NB4 (cell line): ENCODE measurements at regions not wholly inside any gene's neighbourhood (a gene's known extent, or its start where the extent isn't known, plus 50 kb on each side); places are given as distances from the start of the nearest gene placed in this dataset.

Experiments used
- DNase-seq: peaks from one replicate; pipeline ENCODE4 v3.0.0; 2010; ENCODE audit warnings: low read depth
- H3K4me3 ChIP-seq: one replicate; pipeline ENCODE4 v1.5.1; 2011; ENCODE audit warnings: mild to moderate bottlenecking, low read depth, low read length, moderate library complexity
- MYC ChIP-seq: IDR thresholded peaks from 2 replicates; pipeline ENCODE4 v1.6.1; 2011; ENCODE audit warnings: low read depth, low read length
- POLR2A ChIP-seq: IDR thresholded peaks from 2 replicates; pipeline ENCODE4 v1.6.1; 2011; ENCODE audit warnings: mild to moderate bottlenecking; ENCODE audit not compliant: insufficient read length; ENCODE audit errors: extremely low read depth
- TF ChIP-seq, protein P1 (sequence below): IDR thresholded peaks from one replicate; pipeline ENCODE4 v1.5.1; 2012; ENCODE audit warnings: low read depth, low read length
- TF ChIP-seq, protein P2 (sequence below): IDR thresholded peaks from 2 replicates; pipeline ENCODE4 v1.6.1; 2011; ENCODE audit warnings: low read depth, low read length

DNA sequence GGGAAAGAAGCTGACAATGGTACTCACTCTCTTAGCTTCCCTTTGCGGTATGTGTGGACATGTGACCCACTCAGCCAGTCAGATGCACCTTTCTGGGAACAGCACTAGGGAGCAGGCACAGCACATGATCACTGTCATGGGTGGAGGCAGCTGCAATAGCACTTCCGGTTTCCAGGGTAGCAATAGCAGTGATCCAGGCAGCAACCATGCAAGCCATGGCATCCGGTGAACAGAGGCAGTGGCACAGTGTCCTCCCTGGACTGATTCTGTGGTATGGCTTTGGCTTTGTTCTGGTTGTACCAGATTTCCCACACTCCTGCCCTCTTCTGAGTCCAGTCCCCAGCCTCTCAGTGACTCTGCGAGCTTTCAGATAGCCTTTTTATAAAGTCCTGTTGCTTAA lies 86.8 kb upstream of the NAMPT start:
- TF ChIP-seq, protein P1, sequence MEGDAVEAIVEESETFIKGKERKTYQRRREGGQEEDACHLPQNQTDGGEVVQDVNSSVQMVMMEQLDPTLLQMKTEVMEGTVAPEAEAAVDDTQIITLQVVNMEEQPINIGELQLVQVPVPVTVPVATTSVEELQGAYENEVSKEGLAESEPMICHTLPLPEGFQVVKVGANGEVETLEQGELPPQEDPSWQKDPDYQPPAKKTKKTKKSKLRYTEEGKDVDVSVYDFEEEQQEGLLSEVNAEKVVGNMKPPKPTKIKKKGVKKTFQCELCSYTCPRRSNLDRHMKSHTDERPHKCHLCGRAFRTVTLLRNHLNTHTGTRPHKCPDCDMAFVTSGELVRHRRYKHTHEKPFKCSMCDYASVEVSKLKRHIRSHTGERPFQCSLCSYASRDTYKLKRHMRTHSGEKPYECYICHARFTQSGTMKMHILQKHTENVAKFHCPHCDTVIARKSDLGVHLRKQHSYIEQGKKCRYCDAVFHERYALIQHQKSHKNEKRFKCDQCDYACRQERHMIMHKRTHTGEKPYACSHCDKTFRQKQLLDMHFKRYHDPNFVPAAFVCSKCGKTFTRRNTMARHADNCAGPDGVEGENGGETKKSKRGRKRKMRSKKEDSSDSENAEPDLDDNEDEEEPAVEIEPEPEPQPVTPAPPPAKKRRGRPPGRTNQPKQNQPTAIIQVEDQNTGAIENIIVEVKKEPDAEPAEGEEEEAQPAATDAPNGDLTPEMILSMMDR: no peak
- TF ChIP-seq MYC (no peak), POLR2A (no peak)
- TF ChIP-seq, protein P2, sequence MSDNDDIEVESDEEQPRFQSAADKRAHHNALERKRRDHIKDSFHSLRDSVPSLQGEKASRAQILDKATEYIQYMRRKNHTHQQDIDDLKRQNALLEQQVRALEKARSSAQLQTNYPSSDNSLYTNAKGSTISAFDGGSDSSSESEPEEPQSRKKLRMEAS: no peak
- DNase-seq: peak; percentile 20
- H3K4me3 ChIP-seq: no peak overlapping the region

DNA sequence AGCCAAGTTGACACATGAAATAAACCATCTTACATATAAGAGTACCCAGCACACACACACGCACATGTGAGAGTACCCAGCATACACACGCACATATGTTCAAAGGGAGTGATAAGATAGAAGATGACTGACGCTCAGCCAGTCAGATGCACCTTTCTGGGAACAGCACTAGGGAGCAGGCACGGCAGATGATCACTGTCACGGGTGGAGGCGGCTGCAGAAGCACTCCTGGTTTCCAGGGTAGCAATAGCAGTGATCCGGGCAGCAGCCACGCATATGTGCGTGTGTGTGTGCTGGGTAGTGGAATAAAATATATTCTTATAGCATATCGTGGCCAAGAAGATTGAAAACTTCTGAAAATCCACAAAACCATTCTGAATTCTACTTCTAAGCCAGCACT lies 85.8 kb upstream of the NAMPT start:
- no peak overlapping the region for H3K4me3 ChIP-seq
- DNase-seq: no peak
- TF ChIP-seq, protein P2: no peak
- no peak for TF ChIP-seq POLR2A
- TF ChIP-seq MYC: no peak
- TF ChIP-seq, protein P1: no peak

DNA sequence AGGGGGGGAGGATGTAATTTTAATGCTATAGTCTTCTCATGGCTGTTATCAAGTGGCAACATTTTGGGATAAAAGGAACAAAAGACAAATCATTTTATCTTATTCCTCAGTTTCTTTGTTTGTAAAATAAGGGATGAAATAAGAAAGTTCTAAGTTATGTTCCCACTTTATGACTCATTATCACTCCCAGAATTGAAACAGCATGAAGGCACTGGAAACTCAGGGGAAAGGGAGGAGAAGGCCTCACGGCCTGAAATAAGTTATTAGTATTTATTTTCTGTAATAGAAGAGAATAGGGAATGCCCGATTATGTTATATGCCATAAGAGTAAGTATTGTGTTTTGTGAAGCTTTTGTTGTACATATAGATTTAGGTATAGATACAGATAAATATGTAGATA lies 85.0 kb upstream of the NAMPT start:
- no peak overlapping the region for H3K4me3 ChIP-seq
- DNase-seq: no peak
- TF ChIP-seq, protein P1: no peak
- no peak for TF ChIP-seq POLR2A
- TF ChIP-seq, protein P2: no peak
- no peak for TF ChIP-seq MYC

DNA sequence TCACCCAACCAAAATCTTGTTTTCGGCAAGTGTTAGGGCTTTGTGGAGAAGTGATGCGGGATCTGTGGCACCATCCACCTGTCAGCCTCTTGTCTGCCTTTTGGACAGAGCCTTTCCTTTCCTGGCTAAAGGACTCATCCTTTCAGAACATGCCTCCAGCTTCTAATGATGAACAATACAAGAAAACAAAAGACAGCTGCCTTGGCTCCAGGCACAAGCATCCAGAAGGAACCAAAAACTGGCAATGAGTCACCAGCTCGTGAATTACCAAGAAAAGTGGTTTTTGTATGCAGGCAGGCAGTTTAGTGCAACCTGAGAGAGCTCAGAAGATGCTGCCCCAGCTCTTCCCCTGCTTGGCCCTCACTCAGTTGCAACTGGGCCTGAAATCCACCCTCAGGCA lies 84.6 kb upstream of the NAMPT start:
- DNase-seq: no peak
- TF ChIP-seq, protein P1: no peak
- TF ChIP-seq MYC (no peak), POLR2A (no peak)
- TF ChIP-seq, protein P2: no peak
- H3K4me3 ChIP-seq: no peak overlapping the region

DNA sequence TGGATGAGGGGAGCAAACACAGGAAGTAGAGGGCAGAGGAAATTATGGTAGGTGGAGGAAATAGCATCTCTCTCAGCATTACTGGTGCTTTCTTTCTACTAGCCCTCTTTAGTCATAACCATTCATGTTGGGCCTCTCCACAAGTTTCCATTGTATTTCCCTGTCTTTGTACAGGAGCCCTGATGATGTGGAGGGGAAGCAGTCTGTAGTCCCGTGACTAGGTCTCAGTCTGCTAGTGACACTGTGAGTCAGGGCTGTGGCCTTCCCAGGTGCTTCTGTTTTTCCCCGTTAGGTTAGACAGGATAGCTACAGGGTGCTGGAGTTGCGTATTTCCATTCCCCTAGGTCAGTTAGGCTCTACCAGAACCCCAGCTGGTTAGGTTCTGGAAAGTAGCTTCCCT lies 82.9 kb upstream of the NAMPT start:
- H3K4me3 ChIP-seq: no peak overlapping the region
- TF ChIP-seq, protein P2: no peak
- TF ChIP-seq POLR2A (no peak), MYC (no peak)
- TF ChIP-seq, protein P1: no peak

DNA sequence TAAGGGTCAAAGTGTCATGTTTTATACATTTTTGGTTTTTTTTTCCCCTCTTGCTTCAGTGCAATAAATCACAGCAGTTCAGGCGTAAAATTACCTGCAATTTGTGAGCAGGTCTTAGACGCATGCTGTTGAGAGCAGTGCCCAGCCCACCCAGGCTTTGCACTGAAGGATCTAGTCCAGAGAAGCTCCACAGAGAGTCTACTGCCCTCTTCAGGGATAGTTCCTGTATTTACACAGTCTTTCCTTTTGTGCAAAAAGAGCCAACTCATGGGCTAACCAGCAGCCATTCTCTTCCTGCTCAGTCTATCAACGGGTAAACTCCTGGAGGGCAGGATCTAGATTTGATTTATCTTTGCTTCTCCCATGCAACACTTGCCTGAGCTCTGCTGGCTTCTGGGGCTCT lies 82.2 kb upstream of the NAMPT start:
- no peak overlapping the region for H3K4me3 ChIP-seq
- TF ChIP-seq MYC: peak; percentile 56
- TF ChIP-seq, protein P1: peak; percentile 73
- TF ChIP-seq, protein P2: peak; percentile 34; the same call in 1 of the 2 replicates
- TF ChIP-seq POLR2A: no peak
- peak; percentile 73 for DNase-seq

More for the DNA sequence above, 82.9 kb upstream of the NAMPT start:
- DNase-seq: no peak
